ENCODE measurements at regions not wholly inside any gene's neighbourhood (a gene's known extent, or its start where the extent isn't known, plus 50 kb on each side); places are given as distances from the start of the nearest gene placed in this dataset.

- TF ChIP-seq FOXM1 (IDR thresholded peaks at IDR 0.05; ENCODE audit: borderline replicate concordance, low read depth) = no peak
These were observed 58.0 kb upstream of the FSTL4 start for GRCh38 chr5:133670336-133670735.

GRCh38 chr5:133669472-133669871 is 57.1 kb upstream of the FSTL4 start:
- no peak for TF ChIP-seq CREB1 (IDR thresholded peaks at IDR 0.05; ENCODE audit: low read depth)
- no peak for TF ChIP-seq NFIC (IDR thresholded peaks at IDR 0.05)
- no peak for TF ChIP-seq RAD21 (IDR thresholded peaks at IDR 0.05; ENCODE audit: low read depth)
- no peak for TF ChIP-seq FOXM1 (IDR thresholded peaks at IDR 0.05; ENCODE audit: borderline replicate concordance, low read depth)

GRCh38 chr5:133668458-133668857 is 56.1 kb upstream of the FSTL4 start:
- no peak for TF ChIP-seq EP300 (IDR thresholded peaks at IDR 0.05; ENCODE audit: borderline replicate concordance)
- TF ChIP-seq TEAD4 (IDR thresholded peaks at IDR 0.05) = no peak
- TF ChIP-seq TCF12 (IDR thresholded peaks at IDR 0.05; ENCODE audit: low read depth) = no peak
- no peak for TF ChIP-seq ZBTB7A (IDR thresholded peaks at IDR 0.05; ENCODE audit: low read depth)
- TF ChIP-seq FOXM1 (IDR thresholded peaks at IDR 0.05; ENCODE audit: borderline replicate concordance, low read depth) = no peak
- TF ChIP-seq CEBPB (IDR thresholded peaks at IDR 0.05) = no peak
- TF ChIP-seq REST (IDR thresholded peaks at IDR 0.05; ENCODE audit: low read depth) = no peak
- TF ChIP-seq CREB1 (IDR thresholded peaks at IDR 0.05; ENCODE audit: low read depth) = no peak
- TF ChIP-seq YY1 (IDR thresholded peaks at IDR 0.05; ENCODE audit: low read depth) = no peak
- no peak for TF ChIP-seq MAX (IDR thresholded peaks at IDR 0.05)
- TF ChIP-seq EGR1 (IDR thresholded peaks at IDR 0.05) = no peak
- no peak for TF ChIP-seq USF1 (IDR thresholded peaks at IDR 0.05)
- TF ChIP-seq NFIC (IDR thresholded peaks at IDR 0.05) = no peak
- TF ChIP-seq TAF1 (IDR thresholded peaks at IDR 0.05; ENCODE audit: low read depth) = no peak
- no peak for TF ChIP-seq RAD21 (IDR thresholded peaks at IDR 0.05; ENCODE audit: low read depth)

- TF ChIP-seq TCF12 (IDR thresholded peaks at IDR 0.05; ENCODE audit: low read depth) (no peak), EP300 (IDR thresholded peaks at IDR 0.05; ENCODE audit: borderline replicate concordance) (no peak), USF1 (IDR thresholded peaks at IDR 0.05) (no peak), REST (IDR thresholded peaks at IDR 0.05; ENCODE audit: low read depth) (no peak), TAF1 (IDR thresholded peaks at IDR 0.05; ENCODE audit: low read depth) (no peak), NFIC (IDR thresholded peaks at IDR 0.05) (no peak), RAD21 (IDR thresholded peaks at IDR 0.05; ENCODE audit: low read depth) (no peak), CEBPB (IDR thresholded peaks at IDR 0.05) (no peak), CREB1 (IDR thresholded peaks at IDR 0.05; ENCODE audit: low read depth) (no peak), EGR1 (IDR thresholded peaks at IDR 0.05) (no peak), TEAD4 (IDR thresholded peaks at IDR 0.05) (no peak), FOXM1 (IDR thresholded peaks at IDR 0.05; ENCODE audit: borderline replicate concordance, low read depth) (no peak), YY1 (IDR thresholded peaks at IDR 0.05; ENCODE audit: low read depth) (no peak)
These were observed 54.9 kb upstream of the FSTL4 start for GRCh38 chr5:133667217-133667616.

- TF ChIP-seq FOXM1 (IDR thresholded peaks at IDR 0.05; ENCODE audit: borderline replicate concordance, low read depth) (no peak), EP300 (IDR thresholded peaks at IDR 0.05; ENCODE audit: borderline replicate concordance) (no peak), ZBTB7A (IDR thresholded peaks at IDR 0.05; ENCODE audit: low read depth) (no peak), NFIC (IDR thresholded peaks at IDR 0.05) (no peak), TAF1 (IDR thresholded peaks at IDR 0.05; ENCODE audit: low read depth) (no peak), CEBPB (IDR thresholded peaks at IDR 0.05) (no peak), CREB1 (IDR thresholded peaks at IDR 0.05; ENCODE audit: low read depth) (no peak), YY1 (IDR thresholded peaks at IDR 0.05; ENCODE audit: low read depth) (no peak), TEAD4 (IDR thresholded peaks at IDR 0.05) (no peak), MAX (IDR thresholded peaks at IDR 0.05) (no peak), TCF12 (IDR thresholded peaks at IDR 0.05; ENCODE audit: low read depth) (no peak), RAD21 (IDR thresholded peaks at IDR 0.05; ENCODE audit: low read depth) (no peak)
These were observed 53.2 kb upstream of the FSTL4 start for GRCh38 chr5:133665571-133665970.

- no peak for TF ChIP-seq RAD21 (IDR thresholded peaks at IDR 0.05; ENCODE audit: low read depth)
- no peak for TF ChIP-seq YY1 (IDR thresholded peaks at IDR 0.05; ENCODE audit: low read depth)
- no peak for TF ChIP-seq ZBTB7A (IDR thresholded peaks at IDR 0.05; ENCODE audit: low read depth)
- no peak for TF ChIP-seq CEBPB (IDR thresholded peaks at IDR 0.05)
- no peak for TF ChIP-seq TAF1 (IDR thresholded peaks at IDR 0.05; ENCODE audit: low read depth)
- TF ChIP-seq EGR1 (IDR thresholded peaks at IDR 0.05) = no peak
- TF ChIP-seq CREB1 (IDR thresholded peaks at IDR 0.05; ENCODE audit: low read depth) = no peak
- no peak for TF ChIP-seq USF1 (IDR thresholded peaks at IDR 0.05)
- TF ChIP-seq NFIC (IDR thresholded peaks at IDR 0.05) = no peak
- no peak for TF ChIP-seq TEAD4 (IDR thresholded peaks at IDR 0.05)
- no peak for TF ChIP-seq MAX (IDR thresholded peaks at IDR 0.05)
- TF ChIP-seq FOXM1 (IDR thresholded peaks at IDR 0.05; ENCODE audit: borderline replicate concordance, low read depth) = no peak
- no peak for TF ChIP-seq TCF12 (IDR thresholded peaks at IDR 0.05; ENCODE audit: low read depth)
- TF ChIP-seq REST (IDR thresholded peaks at IDR 0.05; ENCODE audit: low read depth) = no peak
- TF ChIP-seq EP300 (IDR thresholded peaks at IDR 0.05; ENCODE audit: borderline replicate concordance) = no peak
These were observed 52.1 kb upstream of the FSTL4 start for GRCh38 chr5:133664422-133664821.
